ENCODE measurements at regions not wholly inside any gene's neighbourhood (a gene's known extent, or its start where the extent isn't known, plus 50 kb on each side); places are given as distances from the start of the nearest gene placed in this dataset.

GRCh38 chr2:134131681-134132489 is 122.0 kb upstream of the MGAT5 start:
- Histone ChIP-seq H4K20me1 (replicated peaks; ENCODE audit: insufficient read depth) (peaks cover 3% of the 10 kb centered on the region; the same call in 1 of the 2 replicates), H3K4me1 (ENCODE audit: insufficient read depth) (peaks cover 28% of the 10 kb centered on the region), H2AFZ (no peak overlapping the region), H3K36me3 (ENCODE audit: insufficient read depth) (no peaks in the 10 kb centered on the region), H3K4me3 (no peak overlapping the region), H3K4me2 (no peak overlapping the region), H3K79me2 (replicated peaks; ENCODE audit: insufficient read depth) (peaks cover 77% of the 10 kb centered on the region), H3K27ac (ENCODE audit: low read depth) (no peak overlapping the region), H3F3A (replicated peaks; ENCODE audit: low read depth) (no peaks in the 10 kb centered on the region), H3K9me2 (ENCODE audit: insufficient read depth) (no peaks in the 10 kb centered on the region), H3K27me3 (ENCODE audit: insufficient read depth) (no peaks in the 10 kb centered on the region)
- peaks cover 8% of the 10 kb centered on the region for H3K27me3 Mint-ChIP-seq (ENCODE audit: insufficient read depth, low read depth, poor library complexity)
- DNase-seq (ENCODE audit: low spot score) (no peak), ATAC-seq (no peak)
- no peak for TF ChIP-seq CREB1 (CRISPR knock-in tag; IDR thresholded peaks at IDR 0.05; ENCODE audit: low read depth)
- no peak for TF ChIP-seq ZNF114 (CRISPR knock-in tag; IDR thresholded peaks at IDR 0.05)
- no peak for TF ChIP-seq NANOG (IDR thresholded peaks at IDR 0.05; ENCODE audit: borderline replicate concordance)
- TF ChIP-seq EZH2phosphoT487 (IDR thresholded peaks at IDR 0.05; ENCODE audit: unreplicated experiment) = no peak
- no peak for TF ChIP-seq JUNB (IDR thresholded peaks at IDR 0.05; ENCODE audit: unreplicated experiment)
- no peak for TF ChIP-seq STAT1 (IDR thresholded peaks at IDR 0.05; ENCODE audit: unreplicated experiment)
- TF ChIP-seq POLR2AphosphoS5 (IDR thresholded peaks at IDR 0.05; ENCODE audit: low read depth) = no peak
- no peak for TF ChIP-seq REST (IDR thresholded peaks at IDR 0.05; ENCODE audit: unreplicated experiment)
- no peak for TF ChIP-seq ZNF462 (CRISPR knock-in tag; IDR thresholded peaks at IDR 0.05)
- no peak for TF ChIP-seq ZNF331 (CRISPR knock-in tag; IDR thresholded peaks at IDR 0.05; ENCODE audit: low read depth)
- TF ChIP-seq EZH2 (IDR thresholded peaks at IDR 0.05; ENCODE audit: low read depth, unreplicated experiment) = no peak
- no peak for TF ChIP-seq ETS1 (IDR thresholded peaks at IDR 0.05)
- no peak for TF ChIP-seq CTCF (conservative IDR thresholded peaks at IDR 0.05; ENCODE audit: low read depth in 2 of 2)
- no peak overlapping the region for H3K4me3 Mint-ChIP-seq
- H3K36me3 Mint-ChIP-seq (ENCODE audit: low read depth) = peaks cover 35% of the 10 kb centered on the region
- H3K27ac Mint-ChIP-seq = no peak overlapping the region
- H3K4me1 Mint-ChIP-seq = peaks cover 44% of the 10 kb centered on the region
- peaks cover 25% of the 10 kb centered on the region for H3K9me3 Mint-ChIP-seq

Measured in GM23338 (cell line).